ENCODE measurements at regions not wholly inside any gene's neighbourhood (a gene's known extent, or its start where the extent isn't known, plus 50 kb on each side); places are given as distances from the start of the nearest gene placed in this dataset.

GRCh38 chrX:42093756-42094155, 170.4 kb upstream of the CASK start:
- no peak for DNase-seq

GRCh38 chrX:42090395-42090794, 167.0 kb upstream of the CASK start:
- DNase-seq = no peak

- DNase-seq = no peak
Observed at GRCh38 chrX:42089031-42089430, 165.7 kb upstream of the CASK start.

GRCh38 chrX:42087960-42088359, 164.6 kb upstream of the CASK start:
- no peak for DNase-seq

- no peak for DNase-seq
Observed at GRCh38 chrX:42085836-42086235, 162.5 kb upstream of the CASK start.

GRCh38 chrX:42079968-42080367, 156.6 kb upstream of the CASK start:
- DNase-seq = no peak

- DNase-seq = no peak
Observed at GRCh38 chrX:42077675-42078074, 154.3 kb upstream of the CASK start.

GRCh38 chrX:42075032-42075431, 151.7 kb upstream of the CASK start:
- no peak for DNase-seq

- no peak for DNase-seq
Observed at GRCh38 chrX:42073448-42073847, 150.1 kb upstream of the CASK start.

GRCh38 chrX:42070866-42071265, 147.5 kb upstream of the CASK start:
- DNase-seq = no peak

- DNase-seq = no peak
Observed at GRCh38 chrX:42054256-42054655, 130.9 kb upstream of the CASK start.

- no peak for DNase-seq
Observed at GRCh38 chrX:42050345-42050744, 127.0 kb upstream of the CASK start.

GRCh38 chrX:42047886-42048285, 124.5 kb upstream of the CASK start:
- DNase-seq = no peak

- DNase-seq = no peak
Observed at GRCh38 chrX:42028109-42028508, 104.8 kb upstream of the CASK start.

- no peak for DNase-seq
Observed at GRCh38 chrX:42027367-42028000, 104.1 kb upstream of the CASK start.

GRCh38 chrX:42025861-42026260, 102.5 kb upstream of the CASK start:
- DNase-seq = no peak

- no peak for DNase-seq
Observed at GRCh38 chrX:42023122-42023521, 99.8 kb upstream of the CASK start.

- DNase-seq = no peak
Observed at GRCh38 chrX:42022158-42022557, 98.8 kb upstream of the CASK start.

- DNase-seq = no peak
Observed at GRCh38 chrX:42021058-42021457, 97.7 kb upstream of the CASK start.

- DNase-seq = no peak
Observed at GRCh38 chrX:42020225-42020624, 96.9 kb upstream of the CASK start.

GRCh38 chrX:42017971-42018370, 94.6 kb upstream of the CASK start:
- no peak for DNase-seq

- DNase-seq = no peak
Observed at GRCh38 chrX:42000836-42001235, 77.5 kb upstream of the CASK start.

GRCh38 chrX:41984628-41985027, 61.3 kb upstream of the CASK start:
- no peak for DNase-seq

GRCh38 chrX:41982953-41983352, 59.6 kb upstream of the CASK start:
- DNase-seq = no peak

GRCh38 chrX:41981481-41982013, 58.2 kb upstream of the CASK start:
- DNase-seq = no peak
